ENCODE measurements at regions not wholly inside any gene's neighbourhood (a gene's known extent, or its start where the extent isn't known, plus 50 kb on each side); places are given as distances from the start of the nearest gene placed in this dataset.

DNA sequence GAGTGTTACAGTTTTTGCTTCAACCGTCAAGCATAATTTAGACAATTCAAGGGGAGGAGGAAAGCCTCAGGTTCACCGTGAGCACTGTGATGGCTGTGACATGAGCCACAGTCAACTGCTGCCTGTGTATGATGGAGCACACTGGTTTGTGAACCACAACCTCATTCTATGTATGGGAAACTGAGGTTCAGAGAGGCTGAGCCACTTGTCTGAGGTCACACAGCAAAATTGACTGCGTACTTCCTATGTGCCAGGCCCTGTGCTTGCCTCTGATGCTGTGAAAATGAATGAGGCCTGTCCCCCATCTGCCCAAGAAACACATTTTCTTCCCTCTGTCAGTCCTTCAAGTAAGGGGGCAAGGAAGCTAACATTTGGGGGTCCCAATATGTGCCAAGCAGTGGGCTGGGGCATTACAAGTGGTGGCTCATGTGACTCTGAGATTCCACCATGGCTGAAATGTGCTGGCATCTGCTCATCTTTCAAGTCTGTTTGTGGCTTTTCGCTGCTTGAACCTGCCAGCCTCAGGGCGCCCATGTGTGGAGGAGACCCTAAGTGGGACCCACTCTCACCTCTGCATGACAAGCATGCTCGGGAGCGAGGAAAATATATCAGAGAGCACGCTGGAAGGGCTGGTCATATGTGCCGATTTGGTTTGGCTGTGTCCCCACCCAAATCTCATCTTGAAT lies 79.7 kb downstream of the ADRA2C start:
- in situ Hi-C loops (cut with HindIII; ENCODE audit: low sequenced_read_pairs): no loop called here
- TF ChIP-seq, protein P1, sequence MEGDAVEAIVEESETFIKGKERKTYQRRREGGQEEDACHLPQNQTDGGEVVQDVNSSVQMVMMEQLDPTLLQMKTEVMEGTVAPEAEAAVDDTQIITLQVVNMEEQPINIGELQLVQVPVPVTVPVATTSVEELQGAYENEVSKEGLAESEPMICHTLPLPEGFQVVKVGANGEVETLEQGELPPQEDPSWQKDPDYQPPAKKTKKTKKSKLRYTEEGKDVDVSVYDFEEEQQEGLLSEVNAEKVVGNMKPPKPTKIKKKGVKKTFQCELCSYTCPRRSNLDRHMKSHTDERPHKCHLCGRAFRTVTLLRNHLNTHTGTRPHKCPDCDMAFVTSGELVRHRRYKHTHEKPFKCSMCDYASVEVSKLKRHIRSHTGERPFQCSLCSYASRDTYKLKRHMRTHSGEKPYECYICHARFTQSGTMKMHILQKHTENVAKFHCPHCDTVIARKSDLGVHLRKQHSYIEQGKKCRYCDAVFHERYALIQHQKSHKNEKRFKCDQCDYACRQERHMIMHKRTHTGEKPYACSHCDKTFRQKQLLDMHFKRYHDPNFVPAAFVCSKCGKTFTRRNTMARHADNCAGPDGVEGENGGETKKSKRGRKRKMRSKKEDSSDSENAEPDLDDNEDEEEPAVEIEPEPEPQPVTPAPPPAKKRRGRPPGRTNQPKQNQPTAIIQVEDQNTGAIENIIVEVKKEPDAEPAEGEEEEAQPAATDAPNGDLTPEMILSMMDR (IDR thresholded peaks at IDR 0.05; ENCODE audit: low read depth, low read length, missing control alignments): no peak
- H3K4me3 ChIP-seq (ENCODE audit: low read depth, low read length): no peak overlapping the region
- DNase-seq (ENCODE audit: low read depth): no peak

DNA sequence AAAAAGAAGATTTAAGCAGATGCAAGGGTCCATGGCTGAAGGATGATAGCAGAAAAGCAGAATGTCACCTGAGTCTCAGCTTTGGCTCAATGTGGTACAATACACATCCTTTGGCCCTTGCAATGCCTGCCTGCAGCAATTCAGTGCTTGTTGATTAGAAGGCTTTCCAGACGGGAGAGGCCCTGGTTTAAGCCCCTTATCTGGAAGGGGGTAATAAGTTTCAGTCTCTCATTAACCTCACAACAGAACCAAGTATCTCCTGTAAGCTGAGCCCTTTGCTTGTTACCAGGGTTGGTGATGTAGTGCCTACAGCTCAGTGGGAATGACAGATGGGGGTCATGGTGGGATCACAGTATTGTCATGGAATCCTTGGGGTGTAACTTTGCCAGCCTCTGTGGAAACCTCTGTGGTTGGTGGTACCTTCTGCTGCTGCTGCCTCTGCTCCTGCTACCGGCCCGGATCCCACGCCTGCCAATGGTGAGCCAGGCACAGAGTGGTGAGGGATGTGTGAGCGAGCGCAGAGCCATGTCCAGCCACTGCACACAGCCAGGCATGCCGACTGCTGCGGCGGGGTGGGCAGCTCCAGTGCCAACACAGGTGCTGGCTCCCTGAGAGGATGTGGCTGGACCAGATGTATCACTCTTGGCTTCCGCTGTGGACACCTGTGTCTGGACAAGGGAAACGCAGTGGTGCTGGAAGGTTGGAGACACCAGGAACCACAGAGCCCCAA lies 81.2 kb downstream of the ADRA2C start:
- TF ChIP-seq, protein P1 (IDR thresholded peaks at IDR 0.05; ENCODE audit: low read depth, low read length, missing control alignments): no peak
- in situ Hi-C loops (cut with HindIII; ENCODE audit: low sequenced_read_pairs): no loop called here
- DNase-seq (ENCODE audit: low read depth): no peak
- H3K4me3 ChIP-seq (ENCODE audit: low read depth, low read length): no peak overlapping the region

DNA sequence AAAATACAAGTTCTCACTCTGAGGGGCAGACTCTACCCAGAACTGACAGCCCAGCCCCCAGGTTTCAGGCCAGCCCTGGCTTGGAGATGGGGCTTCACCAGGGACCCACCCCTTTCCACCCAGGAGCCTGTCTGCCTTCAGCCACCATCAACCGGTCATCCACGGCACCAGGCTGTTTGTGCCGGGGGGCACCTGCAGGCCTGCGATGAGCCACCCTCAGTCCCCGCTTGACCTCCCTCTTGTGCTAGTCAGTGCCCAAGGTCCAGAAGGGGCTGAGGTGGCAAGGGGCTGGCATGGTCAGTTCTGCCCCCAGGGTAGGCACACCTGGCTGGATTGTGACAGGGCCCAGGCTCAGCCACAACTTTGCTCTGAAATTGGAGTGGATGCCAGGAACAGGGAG lies 82.1 kb downstream of the ADRA2C start:
- TF ChIP-seq, protein P1 (IDR thresholded peaks at IDR 0.05; ENCODE audit: low read depth, low read length, missing control alignments): no peak
- in situ Hi-C loops (cut with HindIII; ENCODE audit: low sequenced_read_pairs): no loop called here
- no peak for DNase-seq (ENCODE audit: low read depth)
- no peak overlapping the region for H3K4me3 ChIP-seq (ENCODE audit: low read depth, low read length)

DNA sequence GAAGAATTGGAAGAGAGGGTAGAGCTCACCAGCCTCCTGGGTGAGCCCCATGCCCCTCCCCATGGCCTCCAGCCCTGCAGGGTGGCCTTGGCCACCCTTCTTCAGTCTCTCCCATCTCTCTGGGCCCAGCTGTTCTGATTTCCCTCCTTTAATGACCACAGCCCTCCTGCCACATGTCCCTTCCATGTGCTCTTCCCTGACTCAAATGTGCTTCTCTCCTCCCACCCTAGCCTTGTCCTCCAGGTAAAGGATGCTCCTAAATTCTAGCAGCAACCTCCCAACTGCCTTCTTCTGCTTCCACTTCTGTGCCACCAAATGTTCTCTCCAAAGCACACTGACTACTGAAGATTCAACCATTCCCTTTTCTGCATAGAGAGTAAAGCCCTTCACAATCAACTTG lies 83.0 kb downstream of the ADRA2C start:
- TF ChIP-seq, protein P1 (IDR thresholded peaks at IDR 0.05; ENCODE audit: low read depth, low read length, missing control alignments): no peak

DNA sequence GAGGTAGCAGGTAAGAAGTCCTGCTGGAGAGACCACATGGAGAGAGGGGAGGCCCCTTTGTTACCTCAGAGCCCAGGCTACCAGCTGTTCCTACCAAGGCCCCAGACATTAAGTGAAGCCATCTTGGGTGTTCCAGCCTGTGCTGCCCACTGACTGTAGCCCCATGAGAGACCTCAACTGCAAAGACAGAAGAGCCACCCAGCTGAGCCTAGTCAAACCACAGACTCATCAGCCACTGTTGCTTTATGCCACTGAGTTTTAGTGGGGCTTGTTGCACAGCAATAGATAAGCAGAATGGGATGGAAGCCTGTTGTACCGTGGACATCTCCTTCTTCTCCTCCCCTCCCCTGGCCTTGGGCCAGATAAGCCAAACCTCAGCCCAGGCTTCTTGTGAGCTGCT lies 83.9 kb downstream of the ADRA2C start:
- DNase-seq (ENCODE audit: low read depth): no peak
- TF ChIP-seq, protein P1 (IDR thresholded peaks at IDR 0.05; ENCODE audit: low read depth, low read length, missing control alignments): no peak
- no peak overlapping the region for H3K4me3 ChIP-seq (ENCODE audit: low read depth, low read length)
- in situ Hi-C loops (cut with HindIII; ENCODE audit: low sequenced_read_pairs): loop anchor here (5.0 kb wide), 1 partner anchor 73 kb away; no protein-coding TSS in a partner anchor

More for the DNA sequence above, 83.0 kb downstream of the ADRA2C start:
- H3K4me3 ChIP-seq (ENCODE audit: low read depth, low read length): no peak overlapping the region
- in situ Hi-C loops (cut with HindIII; ENCODE audit: low sequenced_read_pairs): no loop called here
- DNase-seq (ENCODE audit: low read depth): no peak

DNA sequence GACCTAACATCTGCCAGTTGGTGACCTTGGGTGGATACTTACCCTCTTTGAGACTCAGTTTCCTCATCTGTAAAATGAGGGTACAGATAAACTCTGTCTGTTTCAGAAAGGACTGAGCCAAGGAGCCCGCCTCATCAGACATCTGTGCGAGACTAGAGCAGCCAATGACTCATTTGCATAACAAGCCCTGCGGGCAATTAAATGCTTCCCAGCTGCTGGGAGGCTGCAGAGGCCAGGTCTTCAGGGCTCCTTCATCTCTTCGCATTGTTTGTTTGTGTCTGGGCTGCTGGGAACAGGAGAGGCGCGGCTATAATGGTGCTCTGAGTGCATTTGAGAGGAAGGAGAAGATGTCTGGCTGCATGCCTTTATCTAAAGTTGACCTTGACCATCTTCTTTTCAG lies 85.0 kb downstream of the ADRA2C start:
- no peak overlapping the region for H3K4me3 ChIP-seq (ENCODE audit: low read depth, low read length)
- DNase-seq (ENCODE audit: low read depth): no peak
- in situ Hi-C loops (cut with HindIII; ENCODE audit: low sequenced_read_pairs): loop anchor here (5.0 kb wide), 1 partner anchor 74 kb away; no protein-coding TSS in a partner anchor
- TF ChIP-seq, protein P1 (IDR thresholded peaks at IDR 0.05; ENCODE audit: low read depth, low read length, missing control alignments): no peak

Measured in astrocyte of the cerebellum (primary cell).